Keratinocyte (primary cell): ENCODE measurements at regions not wholly inside any gene's neighbourhood (a gene's known extent, or its start where the extent isn't known, plus 50 kb on each side); places are given as distances from the start of the nearest gene placed in this dataset.

ENCODE experiments used
- DNase-seq: peaks from one replicate; pipeline ENCODE4 v3.0.0-alpha.2; 2011; ENCODE audit warnings: low read depth, missing footprints, low spot score
- FAIRE-seq: peaks from 2 replicates; lab custom pipeline; 2011; peaks lifted over from hg19 to GRCh38; lab: Jason Lieb, UNC
- H2AFZ ChIP-seq: 2 replicates; pipeline ENCODE4 v1.6.0; 2012; ENCODE audit warnings: low read length, control low read depth, inconsistent platforms; ENCODE audit not compliant: control insufficient read depth
- H3K27ac ChIP-seq: 2 replicates; pipeline ENCODE4 v1.5.1; 2011; ENCODE audit warnings: low read length; ENCODE audit not compliant: control insufficient read depth, insufficient read depth
- H3K27me3 ChIP-seq: 3 replicates; pipeline ENCODE4 v1.6.0; 2011; ENCODE audit warnings: low read length; ENCODE audit not compliant: control insufficient read depth, insufficient read depth; ENCODE audit errors: extremely low read depth
- H3K36me3 ChIP-seq, 2 experiments: 2 replicates in 1 of 2; 3 replicates in 1 of 2; pipeline ENCODE4 v1.5.1; 2011; ENCODE audit warnings: low read length in 2 of 2, mild to moderate bottlenecking in 1 of 2; ENCODE audit not compliant: control insufficient read depth in 2 of 2, insufficient read depth in 2 of 2; ENCODE audit errors: extremely low read depth in 1 of 2
- H3K4me1 ChIP-seq: 3 replicates; pipeline ENCODE4 v1.5.1; 2011; ENCODE audit warnings: low read length; ENCODE audit not compliant: control insufficient read depth, insufficient read depth; ENCODE audit errors: extremely low read depth
- H3K4me2 ChIP-seq: 3 replicates; pipeline ENCODE4 v1.6.0; 2011; ENCODE audit warnings: low read depth, low read length; ENCODE audit not compliant: control insufficient read depth, insufficient read depth; ENCODE audit errors: extremely low read depth
- H3K4me3 ChIP-seq, 3 experiments: fragments of 200-600 bp in 1 of 3; sonication (generic) in 1 of 3; 2 replicates in 2 of 3; 3 replicates in 1 of 3; pipeline ENCODE4 v1.5.1; 2011 to 2016; ENCODE audit warnings: low read length in 3 of 3, mild to moderate bottlenecking in 3 of 3, control low read depth in 2 of 3, inconsistent platforms in 1 of 3, low read depth in 1 of 3, mixed read lengths in 1 of 3, mixed run types in 1 of 3, moderate library complexity in 1 of 3; ENCODE audit not compliant: control insufficient read depth in 2 of 3, insufficient read depth in 2 of 3; ENCODE audit errors: extremely low read depth in 1 of 3
- H3K79me2 ChIP-seq: 2 replicates; pipeline ENCODE4 v1.6.0; 2012; ENCODE audit warnings: low read length; ENCODE audit not compliant: control insufficient read depth, insufficient read depth
- H3K9ac ChIP-seq: 3 replicates; pipeline ENCODE4 v1.6.0; 2011; ENCODE audit warnings: low read length; ENCODE audit not compliant: control insufficient read depth, insufficient read depth; ENCODE audit errors: extremely low read depth
- H3K9me1 ChIP-seq: 3 replicates; pipeline ENCODE4 v1.6.0; 2011; ENCODE audit warnings: low read length; ENCODE audit not compliant: control insufficient read depth, insufficient read depth; ENCODE audit errors: extremely low read depth
- H3K9me3 ChIP-seq: 2 replicates; pipeline ENCODE4 v1.5.1; 2012; ENCODE audit warnings: low read depth, low read length; ENCODE audit not compliant: control insufficient read depth
- H4K20me1 ChIP-seq: 3 replicates; pipeline ENCODE4 v1.6.0; 2011; ENCODE audit warnings: low read length; ENCODE audit not compliant: control insufficient read depth, insufficient read depth; ENCODE audit errors: extremely low read depth
- CTCF ChIP-seq, 3 experiments: IDR thresholded peaks in 1 of 3; conservative IDR thresholded peaks in 1 of 3; optimal IDR thresholded peaks in 1 of 3; 2 replicates in 2 of 3; 3 replicates in 1 of 3; pipeline versions ENCODE3 to v1.5.1; 2011; ENCODE audit warnings: low read length in 3 of 3, mild to moderate bottlenecking in 3 of 3, moderate library complexity in 2 of 3, control low read depth in 1 of 3, inconsistent platforms in 1 of 3; ENCODE audit not compliant: insufficient read depth in 2 of 3; ENCODE audit errors: extremely low read depth in 1 of 3
- EZH2 ChIP-seq: IDR thresholded peaks from one replicate; pipeline ENCODE4 v1.6.1; 2012; ENCODE audit warnings: inconsistent platforms, mild to moderate bottlenecking, low read length, moderate library complexity
- dilution Hi-C: fragments of 300-500 bp; cut with MboI; formaldehyde crosslinking; loops from one replicate; pipeline ENCODE4 v1.7.0; 2020; ENCODE audit warnings: low sequenced_read_pairs; ENCODE audit not compliant: extremely low pct_ligation_motif_present

GRCh38 chr20:48571949-48572847, 255.6 kb downstream of the PREX1 start:
- no peak overlapping the region for H3K4me3 ChIP-seq
- no peaks in the 10 kb centered on the region for H3K36me3 ChIP-seq
- no peak for DNase-seq
- no peak for FAIRE-seq
- dilution Hi-C loops, result no loop called here
- H4K20me1 ChIP-seq, result no peaks in the 10 kb centered on the region
- peaks cover 12% of the 10 kb centered on the region for H3K27me3 ChIP-seq
- TF ChIP-seq CTCF (optimal IDR thresholded peaks at IDR 0.05 in 1 of 3, IDR thresholded peaks at IDR 0.05 in 1 of 3, conservative IDR thresholded peaks at IDR 0.05 in 1 of 3; ENCODE audit: extremely low read depth in 1 of 3, insufficient read depth in 2 of 3, low read length in 3 of 3) (no peak), EZH2 (no peak)
- no peaks in the 10 kb centered on the region for H3K4me1 ChIP-seq
- H3K9me1 ChIP-seq, result no peaks in the 10 kb centered on the region
- H3K27ac ChIP-seq, result no peak overlapping the region
- no peaks in the 10 kb centered on the region for H3K79me2 ChIP-seq
- H3K9me3 ChIP-seq, result no peaks in the 10 kb centered on the region
- H3K9ac ChIP-seq, result no peak overlapping the region
- no peak overlapping the region for H3K4me2 ChIP-seq
- H2AFZ ChIP-seq, result no peak overlapping the region

GRCh38 chr20:48569679-48570078, 258.1 kb downstream of the PREX1 start:
- Histone ChIP-seq H3K27ac (no peak overlapping the region), H3K4me2 (no peak overlapping the region), H3K4me1 (no peaks in the 10 kb centered on the region), H3K4me3 (no peak overlapping the region), H3K79me2 (no peaks in the 10 kb centered on the region), H3K27me3 (peaks cover 12% of the 10 kb centered on the region), H4K20me1 (no peaks in the 10 kb centered on the region), H3K36me3 (no peaks in the 10 kb centered on the region), H3K9me1 (no peaks in the 10 kb centered on the region), H3K9ac (no peak overlapping the region), H3K9me3 (no peaks in the 10 kb centered on the region), H2AFZ (no peak overlapping the region)
- no peak for TF ChIP-seq CTCF (optimal IDR thresholded peaks at IDR 0.05 in 1 of 3, IDR thresholded peaks at IDR 0.05 in 1 of 3, conservative IDR thresholded peaks at IDR 0.05 in 1 of 3; ENCODE audit: extremely low read depth in 1 of 3, insufficient read depth in 2 of 3, low read length in 3 of 3)
- TF ChIP-seq EZH2, result no peak
- no peak for FAIRE-seq
- dilution Hi-C loops, result no loop called here
- no peak for DNase-seq
